HCT116 (cell line): ENCODE measurements at regions not wholly inside any gene's neighbourhood (a gene's known extent, or its start where the extent isn't known, plus 50 kb on each side); places are given as distances from the start of the nearest gene placed in this dataset.

Experiments
- ATAC-seq: fragments of 200-7000 bp; cut with Tn5 transposase; 2 replicates; pipeline ENCODE4 v1.9.1; 2020; ENCODE audit warnings: mild to moderate bottlenecking, moderate library complexity
- BruUV-seq: library from RNA; stranded (reverse); fragments of 400-500 nt; replicated peaks from 2 replicates; lab custom pipeline; 2021; lab: Mats Ljungman, UMichigan
- CTCF ChIA-PET: fragments of 300-600 bp; sonication (Branson Sonifier 250); formaldehyde crosslinking; loops from one replicate; lab custom pipeline; 2021; ENCODE audit warnings: antibody characterized with exemption; lab: Charles Lee
- POLR2A ChIA-PET: fragments of 300-600, 350-600 bp; sonication (Branson Sonifier 250); formaldehyde crosslinking; loops from one replicate; lab custom pipeline; 2021; ENCODE audit warnings: antibody characterized with exemption; lab: Charles Lee
- RAD21 ChIA-PET, 2 experiments: fragments of 300-600 bp; sonication (Branson Sonifier 250); formaldehyde crosslinking; loops; one replicate each; lab custom pipeline; 2023; ENCODE audit warnings: low total read pairs in 2 of 2; ENCODE audit not compliant: uncharacterized antibody in 2 of 2, unreplicated experiment in 2 of 2, low non-redundant PET in 1 of 2; lab: Charles Lee
- DNase-seq: peaks from one replicate; pipeline ENCODE4 v3.0.0-alpha.2; 2010; ENCODE audit warnings: low read depth, low spot score
- H2AFZ ChIP-seq: fragments of 200-600 bp; shearing (Covaris generic), sonication (generic); 2 replicates; pipeline ENCODE4 v1.6.1; 2017; ENCODE audit warnings: low read depth, mixed run types, mixed read lengths, antibody characterized with exemption, low read length; ENCODE audit not compliant: poor library complexity, severe bottlenecking
- H3K27ac ChIP-seq: 2 replicates; pipeline ENCODE4 v1.5.1; 2012; ENCODE audit warnings: low read depth, low read length
- H3K27me3 ChIP-seq: fragments of 200-600 bp; sonication (generic); 2 replicates; pipeline ENCODE4 v1.6.1; 2016; ENCODE audit warnings: mixed run types, low read length, mixed read lengths; ENCODE audit not compliant: insufficient read depth
- H3K36me3 ChIP-seq, 2 experiments: fragments of 200-500 bp in 1 of 2; fragments of 200-600 bp in 1 of 2; sonication (Bioruptor generic) in 1 of 2; sonication (generic) in 1 of 2; 2 replicates each; pipeline versions ENCODE4 v1.5.1 to v1.6.1; 2014 to 2016; ENCODE audit warnings: low read length in 2 of 2, inconsistent platforms in 1 of 2, mixed read lengths in 1 of 2, mixed run types in 1 of 2; ENCODE audit not compliant: insufficient read depth in 2 of 2, control insufficient read depth in 1 of 2
- H3K4me1 ChIP-seq, 2 experiments: fragments of 200-600 bp in 1 of 2; sonication (generic) in 1 of 2; 2 replicates each; pipeline versions ENCODE4 v1.5.1 to v1.6.1; 2012 to 2017; ENCODE audit warnings: low read length in 2 of 2, inconsistent platforms in 1 of 2, mild to moderate bottlenecking in 1 of 2, mixed read lengths in 1 of 2, mixed run types in 1 of 2, moderate library complexity in 1 of 2; ENCODE audit not compliant: insufficient read depth in 2 of 2, control insufficient read depth in 1 of 2
- H3K4me2 ChIP-seq: fragments of 200-600 bp; sonication (generic); 2 replicates; pipeline ENCODE4 v1.6.1; 2017; ENCODE audit warnings: mixed run types, low read length, mixed read lengths
- H3K4me3 ChIP-seq, 2 experiments: fragments of 200-600 bp in 1 of 2; sonication (generic) in 1 of 2; replicated peaks in 1 of 2; 2 replicates each; pipeline ENCODE4 v1.5.1; 2011 to 2016; ENCODE audit warnings: low read length in 2 of 2, control low read depth in 1 of 2, low read depth in 1 of 2, mild to moderate bottlenecking in 1 of 2, mixed read lengths in 1 of 2, mixed run types in 1 of 2
- H3K79me2 ChIP-seq: fragments of 200-600 bp; sonication (generic); 2 replicates; pipeline ENCODE4 v1.6.1; 2017; ENCODE audit warnings: mild to moderate bottlenecking, mixed run types, low read length, moderate library complexity, mixed read lengths; ENCODE audit not compliant: insufficient read depth
- H3K9ac ChIP-seq: fragments of 200-600 bp; sonication (generic); 2 replicates; pipeline ENCODE4 v1.6.1; 2016; ENCODE audit warnings: low read length, mixed read lengths
- H3K9me2 ChIP-seq: fragments of 200-600 bp; sonication (generic), shearing (Covaris generic); 2 replicates; pipeline ENCODE4 v1.6.1; 2017; ENCODE audit warnings: mixed run types, mild to moderate bottlenecking, moderate library complexity; ENCODE audit not compliant: insufficient read depth
- H3K9me3 ChIP-seq, 2 experiments: fragments of 200-500 bp in 1 of 2; fragments of 200-600 bp in 1 of 2; sonication (Bioruptor generic) in 1 of 2; sonication (generic) in 1 of 2; 2 replicates each; pipeline ENCODE4 v1.6.1; 2014 to 2017; ENCODE audit warnings: low read length in 2 of 2, mixed read lengths in 2 of 2, inconsistent platforms in 1 of 2, low read depth in 1 of 2, mild to moderate bottlenecking in 1 of 2, mixed run types in 1 of 2, moderate library complexity in 1 of 2; ENCODE audit not compliant: control insufficient read depth in 1 of 2, insufficient read depth in 1 of 2
- H4K20me1 ChIP-seq: fragments of 200-600 bp; sonication (generic), shearing (Covaris generic); 2 replicates; pipeline ENCODE4 v1.6.1; 2017; ENCODE audit warnings: mixed run types, mild to moderate bottlenecking, moderate library complexity; ENCODE audit not compliant: insufficient read depth
- ATF3 ChIP-seq: IDR thresholded peaks from 2 replicates; pipeline ENCODE4 v1.6.1; 2012
- EZH2 ChIP-seq: fragments of 200-600 bp; sonication (generic); IDR thresholded peaks from 2 replicates; pipeline ENCODE4 v1.6.1; 2017; ENCODE audit warnings: antibody characterized with exemption, mixed run types
- EZH2phosphoT487 ChIP-seq: fragments of 200-600 bp; IDR thresholded peaks from 2 replicates; pipeline ENCODE4 v1.6.1; 2018; ENCODE audit warnings: antibody characterized with exemption, borderline replicate concordance
- POLR2A ChIP-seq: IDR thresholded peaks from 2 replicates; pipeline ENCODE4 v1.7.0; 2011; ENCODE audit warnings: borderline replicate concordance; ENCODE audit not compliant: insufficient read depth, insufficient read length; ENCODE audit errors: extremely low read depth
- POLR2AphosphoS5 ChIP-seq: IDR thresholded peaks from 2 replicates; pipeline ENCODE4 v1.6.1; 2011; ENCODE audit warnings: mild to moderate bottlenecking, low read depth, low read length, moderate library complexity
- REST ChIP-seq: IDR thresholded peaks from 2 replicates; pipeline ENCODE4 v1.6.1; 2012; ENCODE audit warnings: low read depth
- SIN3A ChIP-seq: IDR thresholded peaks from 2 replicates; pipeline ENCODE4 v1.6.1; 2012; ENCODE audit warnings: low read depth
- SRF ChIP-seq: IDR thresholded peaks from 2 replicates; pipeline ENCODE4 v1.6.1; 2012; ENCODE audit warnings: low read depth
- YY1 ChIP-seq: IDR thresholded peaks from 2 replicates; pipeline ENCODE4 v1.6.1; 2011; ENCODE audit warnings: low read length, low read depth, moderate library complexity, mild to moderate bottlenecking; ENCODE audit not compliant: insufficient replicate concordance; ENCODE audit errors: extremely low read depth
- ZBTB33 ChIP-seq: IDR thresholded peaks from 2 replicates; pipeline ENCODE4 v1.6.1; 2011; ENCODE audit warnings: mild to moderate bottlenecking, low read length, moderate library complexity; ENCODE audit not compliant: insufficient replicate concordance; ENCODE audit errors: extremely low read depth
- intact Hi-C: fragments of 100-400 bp; cut with micrococcal nuclease; formaldehyde crosslinking; loops from 2 replicates; pipeline ENCODE4 v1.10.0; 2022

GRCh38 chr6:11439876-11440275 is 97.7 kb upstream of the TMEM170B start:
- Histone ChIP-seq H4K20me1 (no peaks in the 10 kb centered on the region), H3K4me2 (no peak overlapping the region), H3K4me3 (no peak overlapping the region), H3K9me3 (0 out of 4 replicates have a peak, but pooled peaks cover 0 to 2% of the 10 kb centered on the region in 2 experiments), H3K79me2 (no peaks in the 10 kb centered on the region), H3K27me3 (no peaks in the 10 kb centered on the region), H3K9me2 (no peaks in the 10 kb centered on the region), H3K4me1 (peaks cover 0 to 6% of the 10 kb centered on the region in 2 experiments; a peak in 1 of 4 replicates), H3K36me3 (no peaks in the 10 kb centered on the region), H3K9ac (no peak overlapping the region), H3K27ac (no peak overlapping the region), H2AFZ (no peak overlapping the region)
- DNase-seq = no peak
- CTCF ChIA-PET = no interaction called here
- RAD21 ChIA-PET = no interaction called here
- no peak for TF ChIP-seq POLR2AphosphoS5
- no peak for ATAC-seq
- BruUV-seq = no TSS peak
- POLR2A ChIA-PET = no interaction called here
- intact Hi-C loops = no loop called here

- intact Hi-C loops = no loop called here
- Histone ChIP-seq H3K36me3 (no peaks in the 10 kb centered on the region), H3K9me3 (0 out of 4 replicates have a peak, but pooled peaks cover 0 to 2% of the 10 kb centered on the region in 2 experiments), H3K79me2 (no peaks in the 10 kb centered on the region), H3K4me1 (peaks cover under 1 to 7% of the 10 kb centered on the region in 2 experiments), H3K9ac (no peak overlapping the region), H3K27ac (no peak overlapping the region), H3K9me2 (no peaks in the 10 kb centered on the region), H3K4me2 (no peak overlapping the region), H4K20me1 (no peaks in the 10 kb centered on the region), H2AFZ (no peak overlapping the region), H3K27me3 (no peaks in the 10 kb centered on the region), H3K4me3 (no peak overlapping the region)
- no TSS peak for BruUV-seq
- DNase-seq = no peak
- no peak for ATAC-seq
- ChIA-PET CTCF (no interaction called here), RAD21 (no interaction called here), POLR2A (no interaction called here)
- TF ChIP-seq SRF (no peak), POLR2A (no peak), EZH2 (no peak), REST (no peak), EZH2phosphoT487 (no peak), ZBTB33 (no peak), SIN3A (no peak), YY1 (no peak), ATF3 (no peak), POLR2AphosphoS5 (no peak)
Observed at GRCh38 chr6:11439017-11439420, 98.5 kb upstream of the TMEM170B start.
